HG02884 (cell line): ENCODE measurements at regions not wholly inside any gene's neighbourhood (a gene's known extent, or its start where the extent isn't known, plus 50 kb on each side); places are given as distances from the start of the nearest gene placed in this dataset.

Experiments
- ATAC-seq: cut with Tn5 transposase; IDR thresholded peaks from one replicate; pipeline ENCODE4 v1.9.1; 2021; ENCODE audit warnings: mild to moderate bottlenecking, moderate library complexity; ENCODE audit not compliant: unreplicated experiment

GRCh38 chr13:47632311-47632710, 368.8 kb downstream of the SUCLA2 start:
- no peak for ATAC-seq

GRCh38 chr13:47628666-47629065, 372.4 kb downstream of the SUCLA2 start:
- no peak for ATAC-seq

GRCh38 chr13:47623862-47624261, 377.2 kb downstream of the SUCLA2 start:
- ATAC-seq: no peak

GRCh38 chr13:47621931-47622330, 379.1 kb downstream of the SUCLA2 start:
- no peak for ATAC-seq

- no peak for ATAC-seq
Measured at GRCh38 chr13:47611664-47612288, 389.3 kb downstream of the SUCLA2 start.

GRCh38 chr13:47610687-47611086, 390.4 kb downstream of the SUCLA2 start:
- no peak for ATAC-seq

GRCh38 chr13:47603365-47603764, 397.7 kb downstream of the SUCLA2 start:
- no peak for ATAC-seq

- ATAC-seq: no peak
Measured at GRCh38 chr13:47598340-47598911, 402.6 kb downstream of the SUCLA2 start.

GRCh38 chr13:47594833-47595232, 406.2 kb downstream of the SUCLA2 start:
- ATAC-seq: no peak

- ATAC-seq: no peak
Measured at GRCh38 chr13:47592256-47592655, 408.8 kb downstream of the SUCLA2 start.

- ATAC-seq: no peak
Measured at GRCh38 chr13:47588676-47589075, 412.4 kb downstream of the SUCLA2 start.

- no peak for ATAC-seq
Measured at GRCh38 chr13:47572375-47572774, 428.7 kb downstream of the SUCLA2 start.

GRCh38 chr13:47564041-47564440, 437.0 kb downstream of the SUCLA2 start:
- no peak for ATAC-seq

GRCh38 chr13:47556703-47557102, 444.4 kb downstream of the SUCLA2 start:
- ATAC-seq: no peak

GRCh38 chr13:47555235-47555634, 445.8 kb downstream of the SUCLA2 start:
- no peak for ATAC-seq

GRCh38 chr13:47553329-47553977, 447.6 kb downstream of the SUCLA2 start:
- ATAC-seq: no peak

GRCh38 chr13:47549219-47549752, 451.8 kb downstream of the SUCLA2 start:
- ATAC-seq: no peak

GRCh38 chr13:47548294-47548840, 452.7 kb downstream of the SUCLA2 start:
- no peak for ATAC-seq

- ATAC-seq: no peak
Measured at GRCh38 chr13:47546391-47547225, 454.5 kb downstream of the SUCLA2 start.

GRCh38 chr13:47545201-47546024, 455.7 kb downstream of the SUCLA2 start:
- ATAC-seq: no peak
